RWPE2 (cell line): ENCODE measurements at regions not wholly inside any gene's neighbourhood (a gene's known extent, or its start where the extent isn't known, plus 50 kb on each side); places are given as distances from the start of the nearest gene placed in this dataset.

Source experiments
- ATAC-seq: fragments of 200-7000 bp; cut with Tn5 transposase; 3 replicates; pipeline ENCODE4 v1.9.1; 2021; ENCODE audit warnings: low read depth
- DNase-seq: peaks from one replicate; pipeline ENCODE4 v3.0.0-alpha.2; 2020; ENCODE audit warnings: low spot score
- H3K27ac ChIP-seq: fragments of 450-650 bp; 2 replicates; pipeline ENCODE4 v1.5.1; 2017; ENCODE audit warnings: mild to moderate bottlenecking; ENCODE audit not compliant: poor library complexity, severe bottlenecking
- H3K27me3 ChIP-seq: fragments of 250-450 bp; sonication (Bioruptor Pico); 2 replicates; pipeline ENCODE4 v1.5.1; 2021; ENCODE audit warnings: mild to moderate bottlenecking, moderate library complexity; ENCODE audit not compliant: insufficient read depth, poor library complexity, severe bottlenecking
- H3K36me3 ChIP-seq: fragments of 250-450 bp; sonication (Bioruptor Pico); 2 replicates; pipeline ENCODE4 v1.5.1; 2020; ENCODE audit warnings: low read depth, mild to moderate bottlenecking, moderate library complexity
- H3K4me1 ChIP-seq: fragments of 250-450 bp; sonication (Bioruptor Pico); 2 replicates; pipeline ENCODE4 v1.5.1; 2021; ENCODE audit warnings: mild to moderate bottlenecking, moderate library complexity; ENCODE audit not compliant: insufficient read depth, poor library complexity, severe bottlenecking
- H3K4me3 ChIP-seq: fragments of 250-450 bp; sonication (Bioruptor Pico); 2 replicates; pipeline ENCODE4 v1.5.1; 2021; ENCODE audit warnings: mild to moderate bottlenecking, moderate library complexity; ENCODE audit not compliant: severe bottlenecking
- H3K9me3 ChIP-seq: fragments of 250-450 bp; sonication (Bioruptor Pico); 2 replicates; pipeline ENCODE4 v1.5.1; 2021; ENCODE audit warnings: mild to moderate bottlenecking, moderate library complexity; ENCODE audit not compliant: severe bottlenecking
- CTCF ChIP-seq: fragments of 450-650 bp; IDR thresholded peaks from one replicate; pipeline ENCODE4 v1.5.1; 2017; ENCODE audit warnings: mild to moderate bottlenecking, moderate library complexity; ENCODE audit not compliant: poor library complexity, severe bottlenecking

DNA sequence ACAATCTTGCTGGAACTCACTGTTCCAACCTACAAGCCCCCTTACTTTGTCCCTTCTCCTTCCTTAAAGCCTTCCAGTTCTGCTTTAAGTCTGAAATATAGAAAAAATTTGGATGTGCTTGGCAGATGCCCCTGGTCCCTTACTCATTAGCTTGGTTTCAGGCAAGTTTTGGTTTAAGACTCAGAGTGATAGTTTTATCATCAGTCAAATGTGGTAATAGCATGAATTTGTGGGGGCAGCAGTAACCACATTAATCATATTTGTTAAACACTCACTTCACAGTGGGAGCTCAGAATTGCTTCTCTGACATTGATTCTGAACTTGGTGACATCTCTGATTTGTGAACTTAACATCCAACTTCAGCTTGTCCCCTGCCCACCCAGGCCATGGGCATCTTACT lies 58.3 kb upstream of the ALDH1A3 start:
- Histone ChIP-seq H3K4me3 (no peak overlapping the region), H3K27me3 (no peaks in the 10 kb centered on the region), H3K36me3 (no peaks in the 10 kb centered on the region), H3K4me1 (no peaks in the 10 kb centered on the region), H3K27ac (no peak overlapping the region), H3K9me3 (peaks cover 11% of the 10 kb centered on the region)
- ATAC-seq (no peak), DNase-seq (no peak)
- no peak for TF ChIP-seq CTCF

DNA sequence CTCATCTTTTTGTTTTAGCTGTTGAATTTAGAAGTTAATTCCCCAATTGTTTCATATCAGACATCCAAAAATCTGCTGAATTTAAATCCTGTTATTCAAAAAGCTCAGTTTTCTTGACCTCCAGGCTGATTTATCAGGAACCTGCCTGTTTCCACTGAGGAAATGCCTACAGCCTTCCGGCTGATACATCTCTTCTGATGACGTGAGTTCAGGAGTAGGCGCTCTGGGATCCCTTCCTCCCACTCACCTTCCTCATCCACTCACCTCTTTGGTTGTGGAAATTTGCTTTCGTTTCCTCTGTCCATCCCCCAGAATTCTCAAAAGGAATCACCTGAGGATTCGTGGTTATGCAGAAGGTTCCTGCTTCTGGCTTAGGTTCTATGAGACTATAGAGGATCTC lies 55.4 kb upstream of the ALDH1A3 start:
- DNase-seq (no peak), ATAC-seq (no peak)
- Histone ChIP-seq H3K27ac (no peak overlapping the region), H3K4me1 (no peaks in the 10 kb centered on the region), H3K36me3 (no peaks in the 10 kb centered on the region), H3K4me3 (no peak overlapping the region), H3K9me3 (peaks cover 8% of the 10 kb centered on the region), H3K27me3 (no peaks in the 10 kb centered on the region)
- no peak for TF ChIP-seq CTCF

- peak; percentile 26; the same call in 1 of the 3 replicates for ATAC-seq
- TF ChIP-seq CTCF: no peak
- no peaks in the 10 kb centered on the region for H3K36me3 ChIP-seq
- H3K27me3 ChIP-seq: no peaks in the 10 kb centered on the region
- no peak for DNase-seq
- H3K4me3 ChIP-seq: no peak overlapping the region
- no peaks in the 10 kb centered on the region for H3K4me1 ChIP-seq
- no peak overlapping the region for H3K27ac ChIP-seq
- no peaks in the 10 kb centered on the region for H3K9me3 ChIP-seq
These were observed 50.2 kb upstream of the ALDH1A3 start for GRCh38 chr15:100829457-100829856.
